NCI-H774 (cell line): ENCODE measurements at regions not wholly inside any gene's neighbourhood (a gene's known extent, or its start where the extent isn't known, plus 50 kb on each side); places are given as distances from the start of the nearest gene placed in this dataset.

ENCODE experiments used
- DNase-seq: peaks from one replicate; lab custom pipeline; 2025; lab: John Stamatoyannopoulos, UW

GRCh38 chr4:107248571-107248970, 212.5 kb upstream of the DKK2 start:
- DNase-seq, result no peak

GRCh38 chr4:107247738-107248137, 211.6 kb upstream of the DKK2 start:
- no peak for DNase-seq

- no peak for DNase-seq
Observed at GRCh38 chr4:107246761-107247160, 210.6 kb upstream of the DKK2 start.

- DNase-seq, result no peak
Observed at GRCh38 chr4:107243141-107243781, 207.1 kb upstream of the DKK2 start.

GRCh38 chr4:107220976-107221375, 184.9 kb upstream of the DKK2 start:
- DNase-seq, result no peak

GRCh38 chr4:107219681-107220080, 183.6 kb upstream of the DKK2 start:
- DNase-seq, result no peak

GRCh38 chr4:107216379-107216778, 180.3 kb upstream of the DKK2 start:
- no peak for DNase-seq

- DNase-seq, result no peak
Observed at GRCh38 chr4:107215222-107215621, 179.1 kb upstream of the DKK2 start.

- no peak for DNase-seq
Observed at GRCh38 chr4:107213880-107214279, 177.8 kb upstream of the DKK2 start.

GRCh38 chr4:107213410-107213809, 177.3 kb upstream of the DKK2 start:
- no peak for DNase-seq

- DNase-seq, result no peak
Observed at GRCh38 chr4:107212565-107212964, 176.5 kb upstream of the DKK2 start.

GRCh38 chr4:107210450-107211239, 174.5 kb upstream of the DKK2 start:
- no peak for DNase-seq

- no peak for DNase-seq
Observed at GRCh38 chr4:107203733-107204132, 167.6 kb upstream of the DKK2 start.

- DNase-seq, result no peak
Observed at GRCh38 chr4:107202744-107203143, 166.6 kb upstream of the DKK2 start.

GRCh38 chr4:107197121-107197520, 161.0 kb upstream of the DKK2 start:
- no peak for DNase-seq

GRCh38 chr4:107196312-107196711, 160.2 kb upstream of the DKK2 start:
- no peak for DNase-seq

GRCh38 chr4:107194005-107194404, 157.9 kb upstream of the DKK2 start:
- no peak for DNase-seq

GRCh38 chr4:107192601-107193000, 156.5 kb upstream of the DKK2 start:
- no peak for DNase-seq

GRCh38 chr4:107187091-107187490, 151.0 kb upstream of the DKK2 start:
- DNase-seq, result no peak

GRCh38 chr4:107183155-107183774, 147.2 kb upstream of the DKK2 start:
- peak; percentile 1 for DNase-seq

GRCh38 chr4:107182347-107182746, 146.2 kb upstream of the DKK2 start:
- DNase-seq, result no peak

- DNase-seq, result no peak
Observed at GRCh38 chr4:107166873-107167450, 130.8 kb upstream of the DKK2 start.

- DNase-seq, result no peak
Observed at GRCh38 chr4:107166181-107166580, 130.1 kb upstream of the DKK2 start.
